ENCODE measurements at regions not wholly inside any gene's neighbourhood (a gene's known extent, or its start where the extent isn't known, plus 50 kb on each side); places are given as distances from the start of the nearest gene placed in this dataset.

- no peak for DNase-seq (ENCODE audit: low spot score)
Measured at GRCh38 chr11:122313581-122313980, 197.6 kb upstream of the BLID start.

- DNase-seq (ENCODE audit: low spot score) = no peak
Measured at GRCh38 chr11:122311216-122311755, 195.3 kb upstream of the BLID start.

- DNase-seq (ENCODE audit: low spot score) = no peak
Measured at GRCh38 chr11:122310766-122311165, 194.8 kb upstream of the BLID start.

GRCh38 chr11:122309262-122309925, 193.4 kb upstream of the BLID start:
- DNase-seq (ENCODE audit: low spot score) = no peak

- no peak for DNase-seq (ENCODE audit: low spot score)
Measured at GRCh38 chr11:122308226-122308625, 192.2 kb upstream of the BLID start.

GRCh38 chr11:122307476-122308035, 191.5 kb upstream of the BLID start:
- no peak for DNase-seq (ENCODE audit: low spot score)

- DNase-seq (ENCODE audit: low spot score) = no peak
Measured at GRCh38 chr11:122306831-122307391, 190.9 kb upstream of the BLID start.

- DNase-seq (ENCODE audit: low spot score) = no peak
Measured at GRCh38 chr11:122305426-122306320, 189.7 kb upstream of the BLID start.

- DNase-seq (ENCODE audit: low spot score) = no peak
Measured at GRCh38 chr11:122304973-122305372, 189.0 kb upstream of the BLID start.

- no peak for DNase-seq (ENCODE audit: low spot score)
Measured at GRCh38 chr11:122304306-122304705, 188.3 kb upstream of the BLID start.

GRCh38 chr11:122294041-122294440, 178.0 kb upstream of the BLID start:
- no peak for DNase-seq (ENCODE audit: low spot score)

GRCh38 chr11:122293296-122294023, 177.4 kb upstream of the BLID start:
- no peak for DNase-seq (ENCODE audit: low spot score)

GRCh38 chr11:122287401-122287800, 171.4 kb upstream of the BLID start:
- peak; percentile 54 for DNase-seq (ENCODE audit: low spot score)

GRCh38 chr11:122285070-122285988, 169.3 kb upstream of the BLID start:
- no peak for DNase-seq (ENCODE audit: low spot score)

- no peak for DNase-seq (ENCODE audit: low spot score)
Measured at GRCh38 chr11:122280870-122281269, 164.9 kb upstream of the BLID start.

- DNase-seq (ENCODE audit: low spot score) = no peak
Measured at GRCh38 chr11:122279194-122279593, 163.2 kb upstream of the BLID start.

GRCh38 chr11:122277493-122277892, 161.5 kb upstream of the BLID start:
- no peak for DNase-seq (ENCODE audit: low spot score)

- DNase-seq (ENCODE audit: low spot score) = no peak
Measured at GRCh38 chr11:122276221-122276620, 160.2 kb upstream of the BLID start.

- DNase-seq (ENCODE audit: low spot score) = no peak
Measured at GRCh38 chr11:122275508-122275907, 159.5 kb upstream of the BLID start.

- no peak for DNase-seq (ENCODE audit: low spot score)
Measured at GRCh38 chr11:122273476-122274191, 157.6 kb upstream of the BLID start.

All from ecto neural progenitor cell (in vitro differentiated cells).